GM21390 (cell line): ENCODE measurements at regions not wholly inside any gene's neighbourhood (a gene's known extent, or its start where the extent isn't known, plus 50 kb on each side); places are given as distances from the start of the nearest gene placed in this dataset.

Source experiments
- ATAC-seq: cut with Tn5 transposase; IDR thresholded peaks from one replicate; pipeline ENCODE4 v1.9.1; 2021; ENCODE audit not compliant: unreplicated experiment

- ATAC-seq, result no peak
Observed at GRCh38 chr5:37926732-37927131, 86.9 kb upstream of the GDNF start.

- ATAC-seq, result no peak
Observed at GRCh38 chr5:37921452-37921851, 81.6 kb upstream of the GDNF start.

GRCh38 chr5:37918424-37918823 lies 78.6 kb upstream of the GDNF start:
- ATAC-seq, result no peak

GRCh38 chr5:37916525-37916924 lies 76.7 kb upstream of the GDNF start:
- ATAC-seq, result no peak

GRCh38 chr5:37915097-37915736 lies 75.4 kb upstream of the GDNF start:
- ATAC-seq, result peak; percentile 89

GRCh38 chr5:37909610-37910266 lies 69.9 kb upstream of the GDNF start:
- ATAC-seq, result peak; percentile 91

GRCh38 chr5:37906416-37906815 lies 66.6 kb upstream of the GDNF start:
- ATAC-seq, result no peak

GRCh38 chr5:37905230-37905629 lies 65.4 kb upstream of the GDNF start:
- no peak for ATAC-seq

- ATAC-seq, result no peak
Observed at GRCh38 chr5:37902323-37902722, 62.5 kb upstream of the GDNF start.

- no peak for ATAC-seq
Observed at GRCh38 chr5:37900692-37901091, 60.9 kb upstream of the GDNF start.

- ATAC-seq, result no peak
Observed at GRCh38 chr5:37899037-37899436, 59.2 kb upstream of the GDNF start.

- ATAC-seq, result no peak
Observed at GRCh38 chr5:37896159-37896558, 56.3 kb upstream of the GDNF start.

GRCh38 chr5:37893434-37894134 lies 53.7 kb upstream of the GDNF start:
- no peak for ATAC-seq

GRCh38 chr5:37892586-37892985 lies 52.7 kb upstream of the GDNF start:
- no peak for ATAC-seq

- ATAC-seq, result no peak
Observed at GRCh38 chr5:37891832-37892231, 52.0 kb upstream of the GDNF start.

GRCh38 chr5:37889612-37890317 lies 49.9 kb upstream of the GDNF start:
- no peak for ATAC-seq
